D721Med (cell line): ENCODE measurements at regions not wholly inside any gene's neighbourhood (a gene's known extent, or its start where the extent isn't known, plus 50 kb on each side); places are given as distances from the start of the nearest gene placed in this dataset.

ENCODE experiments used
- DNase-seq: peaks from one replicate; pipeline ENCODE4 v3.0.0; 2011; ENCODE audit warnings: low spot score; ENCODE audit not compliant: insufficient read length
- FAIRE-seq: peaks from 2 replicates; lab custom pipeline; 2011; peaks lifted over from hg19 to GRCh38; lab: Jason Lieb, UNC
- CTCF ChIP-seq: IDR thresholded peaks from 2 replicates; pipeline ENCODE4 v1.5.1; 2012; ENCODE audit warnings: mild to moderate bottlenecking, control low read depth; ENCODE audit not compliant: insufficient read depth; ENCODE audit errors: missing control alignments

GRCh38 chr2:222038067-222038802 lies 260.6 kb downstream of the PAX3 start:
- no peak for FAIRE-seq
- DNase-seq, result no peak
- peak; percentile 31 for TF ChIP-seq CTCF

GRCh38 chr2:222037211-222037610 lies 261.6 kb downstream of the PAX3 start:
- FAIRE-seq (no peak), DNase-seq (no peak)
- no peak for TF ChIP-seq CTCF

GRCh38 chr2:222034058-222034457 lies 264.7 kb downstream of the PAX3 start:
- no peak for TF ChIP-seq CTCF
- FAIRE-seq (no peak), DNase-seq (no peak)

GRCh38 chr2:222033541-222033940 lies 265.3 kb downstream of the PAX3 start:
- FAIRE-seq, result no peak
- DNase-seq, result no peak
- no peak for TF ChIP-seq CTCF

- DNase-seq, result no peak
- no peak for TF ChIP-seq CTCF
- no peak for FAIRE-seq
Measured at GRCh38 chr2:222025881-222026271, 272.9 kb downstream of the PAX3 start.

- no peak for DNase-seq
- TF ChIP-seq CTCF, result peak; percentile 71
- FAIRE-seq, result no peak
Measured at GRCh38 chr2:222024932-222025880, 273.6 kb downstream of the PAX3 start.
